Stimulated activated CD8-positive, alpha-beta memory T cell treated with anti-CD3 and anti-CD28 coated beads, Interleukin-12 subunit alpha, Interleukin-12 subunit beta, amount 100 ng/mL, for 4 hours (primary cell): ENCODE measurements at regions not wholly inside any gene's neighbourhood (a gene's known extent, or its start where the extent isn't known, plus 50 kb on each side); places are given as distances from the start of the nearest gene placed in this dataset.

ENCODE experiments used
- DNase-seq: peaks from one replicate; pipeline ENCODE4 v3.0.0-alpha.2; 2020; ENCODE audit warnings: low read depth

GRCh38 chr11:103624708-103625623 is 411.5 kb upstream of the DDI1 start:
- no peak for DNase-seq

DNA sequence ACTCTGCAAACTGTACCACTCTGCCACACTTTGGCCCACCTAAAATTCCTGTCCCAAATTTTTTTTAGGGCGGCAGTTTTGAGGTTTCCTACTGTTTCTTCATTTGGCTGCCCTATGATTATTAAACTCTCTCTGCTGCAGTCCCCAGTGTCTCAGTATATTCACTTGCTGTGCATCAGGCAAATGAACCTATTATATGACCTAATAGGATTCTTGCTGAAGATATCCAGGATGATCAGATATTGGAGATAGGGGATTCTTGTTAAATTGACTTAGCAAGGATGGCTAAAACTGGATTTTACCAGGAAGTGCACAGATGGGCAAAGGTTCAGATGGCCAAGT is 410.8 kb upstream of the DDI1 start:
- DNase-seq: no peak

DNA sequence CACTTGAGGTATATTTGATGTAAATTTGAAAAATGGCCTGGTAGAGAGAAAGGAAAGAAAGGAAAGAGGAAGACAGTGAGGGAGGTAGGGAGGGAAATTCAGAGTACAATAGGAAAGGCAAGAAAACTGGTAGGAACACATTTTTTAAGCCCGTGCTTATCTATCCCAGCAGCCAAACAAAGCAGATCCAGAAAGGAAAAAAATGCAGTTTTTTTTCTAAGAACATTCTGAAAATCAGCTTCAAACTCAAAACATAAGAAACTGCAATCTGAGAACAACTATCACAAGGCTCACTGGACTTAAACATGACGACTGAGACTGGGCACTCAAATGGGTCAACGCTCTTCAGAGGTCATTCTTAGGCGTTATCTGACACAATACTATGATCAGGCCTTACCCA is 408.3 kb upstream of the DDI1 start:
- DNase-seq: no peak

DNA sequence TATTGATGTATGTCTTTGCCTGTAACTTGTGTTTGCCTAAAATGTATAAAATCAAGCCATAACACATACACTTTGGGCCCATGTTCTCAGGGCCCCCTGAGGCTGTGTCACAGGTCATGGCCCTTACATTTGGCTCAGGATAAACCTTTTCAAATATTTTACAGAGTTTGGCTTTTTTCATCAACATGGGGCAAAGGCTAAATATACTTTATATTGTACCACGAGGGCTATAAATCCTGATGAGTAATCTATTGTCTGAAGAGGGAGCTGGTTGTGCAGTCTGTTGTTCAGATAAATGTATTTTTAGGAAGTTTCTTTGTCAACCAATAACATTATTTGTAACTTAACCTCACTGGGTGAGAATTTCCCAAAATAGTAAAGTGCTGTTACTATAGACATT is 404.6 kb upstream of the DDI1 start:
- DNase-seq: no peak

DNA sequence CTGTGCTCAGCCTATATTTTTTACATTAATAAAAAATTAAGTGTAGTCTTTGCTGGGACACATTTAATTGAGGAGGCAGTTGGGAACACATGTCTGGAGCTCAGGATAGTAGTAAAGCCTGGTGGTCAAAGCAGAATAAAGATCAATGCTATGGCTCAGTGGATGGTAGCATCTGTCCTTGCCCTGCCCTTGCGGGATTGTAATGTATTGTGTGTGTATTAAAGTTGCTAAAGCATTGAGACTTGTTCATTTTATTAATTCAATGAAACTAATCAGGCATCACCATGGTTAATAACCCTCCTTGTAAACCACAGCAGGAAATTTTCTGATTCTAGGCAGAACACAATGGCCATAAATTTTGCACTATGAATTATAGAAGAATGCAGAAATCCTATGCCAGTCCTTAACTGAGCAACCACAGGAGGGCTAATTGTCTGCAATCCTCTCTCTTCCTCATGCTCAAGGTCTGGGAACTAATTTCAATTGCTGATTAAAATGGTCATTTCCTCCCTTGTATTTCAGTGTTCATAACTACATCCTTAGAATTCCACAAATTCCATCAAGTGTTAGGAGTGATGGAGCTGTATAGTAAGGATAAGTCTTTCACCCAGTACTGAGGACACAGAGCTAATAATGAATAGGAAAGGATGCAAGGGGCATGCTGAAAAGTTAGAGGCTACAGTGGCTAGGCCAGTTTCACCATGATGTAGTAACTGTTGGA is 403.2 kb upstream of the DDI1 start:
- no peak for DNase-seq

- no peak for DNase-seq
Measured at GRCh38 chr11:103633819-103634590, 402.4 kb upstream of the DDI1 start.

DNA sequence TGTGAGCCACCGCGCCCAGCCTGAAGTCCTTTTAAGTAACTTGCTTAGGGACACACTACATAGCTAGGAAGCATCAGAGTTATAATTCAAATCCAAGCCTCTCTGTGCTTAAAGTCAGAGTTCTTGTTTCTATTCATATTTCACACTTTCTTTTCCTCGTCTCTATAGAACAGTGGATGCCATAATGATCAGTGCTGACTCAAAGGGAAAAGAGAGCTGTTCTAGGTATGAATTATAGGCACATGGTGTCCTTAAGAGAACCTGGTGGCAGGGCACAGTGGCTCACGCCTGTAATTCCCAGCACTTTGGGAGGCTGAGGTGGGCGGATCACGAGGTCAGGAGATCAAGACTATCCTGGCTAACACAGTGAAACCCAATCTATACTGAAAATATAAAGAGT is 400.2 kb upstream of the DDI1 start:
- no peak for DNase-seq

DNA sequence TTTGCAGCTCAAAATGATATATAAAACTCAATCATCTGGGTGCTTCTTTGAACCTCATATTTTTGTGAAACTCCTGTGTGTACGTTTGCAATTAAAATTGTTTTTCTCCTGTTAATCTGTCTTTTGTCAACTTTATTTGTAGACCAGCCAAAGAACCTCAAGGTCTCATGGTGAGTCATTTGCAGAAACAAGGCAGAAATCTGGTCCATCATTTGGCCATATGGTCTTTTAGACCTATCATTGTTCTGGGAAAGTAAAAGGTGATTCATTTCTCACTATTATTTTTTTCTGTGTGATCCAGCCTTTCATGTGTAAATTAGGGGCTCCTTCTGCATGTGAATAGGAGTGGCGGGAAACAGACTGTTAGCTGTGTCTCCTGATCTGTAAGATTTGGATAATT is 399.1 kb upstream of the DDI1 start:
- no peak for DNase-seq

GRCh38 chr11:103637831-103638230 is 398.6 kb upstream of the DDI1 start:
- DNase-seq: no peak

DNA sequence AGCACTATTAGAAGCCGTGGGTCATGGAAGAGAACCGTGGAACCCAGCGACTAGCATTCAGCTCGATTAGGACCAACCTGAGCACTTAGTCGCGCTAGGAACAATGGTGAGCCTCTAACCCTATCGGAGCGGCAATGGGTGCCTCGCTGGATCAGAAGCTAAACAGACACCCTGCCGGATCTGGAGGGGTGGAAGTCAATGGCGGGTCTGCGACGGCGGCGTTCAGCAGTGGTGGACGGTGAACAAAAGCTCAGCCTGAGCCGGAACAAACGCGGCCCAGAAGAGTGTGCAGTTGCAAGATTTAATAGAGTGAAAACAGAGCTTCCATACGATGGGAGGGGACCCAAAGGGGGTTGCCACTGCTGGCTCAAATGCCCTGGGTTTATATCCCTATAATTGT is 391.8 kb upstream of the DDI1 start:
- DNase-seq: no peak

GRCh38 chr11:103648054-103648453 is 388.4 kb upstream of the DDI1 start:
- no peak for DNase-seq

GRCh38 chr11:103648670-103649400 is 387.6 kb upstream of the DDI1 start:
- DNase-seq: no peak

GRCh38 chr11:103649401-103649895 is 387.0 kb upstream of the DDI1 start:
- DNase-seq: no peak

- DNase-seq: no peak
Measured at GRCh38 chr11:103650330-103650729, 386.1 kb upstream of the DDI1 start.

DNA sequence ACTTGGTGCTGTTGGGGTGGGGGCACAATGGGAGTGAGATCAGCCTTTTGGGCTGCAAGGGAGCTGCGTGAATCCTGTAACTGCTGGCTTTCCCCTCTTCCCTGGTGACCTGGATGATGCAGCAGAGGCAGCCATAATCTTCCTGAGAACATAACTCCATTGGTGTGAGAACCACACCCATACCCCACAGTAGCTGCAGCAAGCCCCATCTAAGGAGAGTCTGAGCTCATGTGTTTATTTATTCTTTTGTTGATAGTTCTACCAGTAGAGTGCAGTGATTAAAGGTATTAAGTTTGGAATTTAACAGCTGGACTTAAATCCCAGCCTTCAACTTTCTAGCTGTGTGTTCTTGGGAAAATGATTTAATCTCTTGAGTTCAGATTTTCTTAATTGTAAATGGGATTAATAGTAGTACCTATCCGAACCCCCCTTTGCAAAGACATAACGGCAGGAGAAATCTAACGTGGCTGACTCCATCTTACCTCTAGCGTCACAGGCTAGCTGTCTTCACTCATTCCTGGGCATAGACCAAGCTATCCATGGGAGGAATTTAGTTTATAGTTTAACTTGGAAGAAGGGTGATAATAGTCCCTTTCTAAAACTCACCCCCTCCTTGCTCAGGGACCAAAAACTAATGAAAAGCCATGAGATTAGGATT is 385.0 kb upstream of the DDI1 start:
- DNase-seq: no peak

DNA sequence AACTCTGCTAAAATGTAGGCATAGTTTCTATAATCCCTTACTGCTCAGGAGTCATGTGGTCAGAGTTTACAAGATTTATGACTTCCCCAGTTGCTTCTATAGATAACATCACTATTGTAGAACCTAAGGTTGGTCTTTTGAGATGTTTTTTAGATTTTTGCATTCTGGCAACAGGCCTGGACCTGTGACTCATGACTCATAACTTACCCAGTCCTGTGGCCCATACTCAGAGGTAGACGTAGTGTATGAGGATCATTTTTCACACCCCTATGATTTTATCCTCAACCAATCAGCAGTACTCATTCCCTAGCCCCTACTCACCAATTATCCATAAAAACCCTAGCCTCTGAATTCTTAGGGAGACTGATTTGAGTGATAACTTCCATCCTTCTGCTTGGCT is 384.4 kb upstream of the DDI1 start:
- no peak for DNase-seq

DNA sequence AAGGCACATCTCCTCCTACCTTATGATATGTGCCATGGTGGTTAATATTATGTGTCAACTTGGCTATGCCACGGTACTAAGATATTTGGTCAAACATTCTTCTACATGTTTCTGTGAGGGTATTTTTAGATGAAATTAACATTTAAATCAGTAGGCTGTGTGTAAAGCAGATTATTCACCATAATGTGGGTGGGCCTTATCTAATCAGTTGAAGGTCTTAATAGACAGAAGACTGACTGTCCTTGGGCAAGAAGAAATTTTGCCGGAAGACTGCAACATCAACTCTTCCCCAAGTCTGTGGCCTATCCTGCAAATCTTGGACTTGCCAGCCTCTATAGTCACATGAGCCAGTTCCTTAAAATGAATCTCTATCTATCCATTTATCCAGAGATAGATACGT is 380.1 kb upstream of the DDI1 start:
- no peak for DNase-seq

GRCh38 chr11:103659206-103659618 is 377.2 kb upstream of the DDI1 start:
- no peak for DNase-seq

- DNase-seq: no peak
Measured at GRCh38 chr11:103659743-103660142, 376.7 kb upstream of the DDI1 start.

DNA sequence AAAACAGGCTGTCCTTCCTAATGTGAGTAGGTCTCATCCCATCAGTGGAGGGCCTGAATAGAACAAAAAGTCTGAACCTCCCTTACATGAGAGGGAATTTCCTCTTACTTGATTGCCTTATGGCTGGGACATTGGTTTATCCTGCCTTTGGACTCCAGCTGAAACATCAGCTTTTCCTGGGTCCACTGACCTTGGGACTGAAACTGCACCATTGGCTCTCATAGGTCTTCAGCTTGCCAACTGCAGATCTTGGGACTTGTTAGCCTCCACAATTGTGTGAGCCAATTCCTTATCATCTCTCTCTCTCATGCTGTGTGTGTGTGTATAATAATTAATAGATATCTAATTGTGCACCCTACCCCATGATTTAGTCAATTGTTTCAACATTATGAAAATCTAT is 375.3 kb upstream of the DDI1 start:
- no peak for DNase-seq

DNA sequence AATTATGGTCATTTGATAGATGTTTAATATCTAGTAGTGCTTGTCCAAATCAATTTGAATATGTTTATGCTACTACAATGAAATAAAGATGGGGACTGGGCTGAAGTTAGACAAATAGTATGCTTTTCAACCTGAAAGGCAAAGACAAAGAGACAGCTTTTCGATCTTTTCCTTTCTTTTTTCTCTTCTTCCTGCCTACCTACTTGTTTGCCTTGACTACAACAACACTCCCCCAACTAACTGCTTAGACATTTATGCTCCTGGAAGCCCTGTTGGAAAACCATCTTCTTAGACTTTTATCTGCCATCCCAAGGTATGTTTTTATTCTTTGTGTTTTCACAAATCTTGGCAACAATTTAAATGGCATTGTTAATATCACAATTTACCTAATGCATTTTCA is 374.4 kb upstream of the DDI1 start:
- DNase-seq: no peak
